Medulla oblongata (tissue), 1 donor: ENCODE measurements at regions not wholly inside any gene's neighbourhood (a gene's known extent, or its start where the extent isn't known, plus 50 kb on each side); places are given as distances from the start of the nearest gene placed in this dataset.

Source experiments
- DNase-seq: peaks from one replicate; pipeline ENCODE4 v3.0.0-alpha.2; 2015; ENCODE audit errors: extremely low spot score

- DNase-seq, result no peak
These were observed 179.6 kb upstream of the PHYHIPL start for GRCh38 chr10:58996866-58997265.

GRCh38 chr10:58998924-58999713, 177.3 kb upstream of the PHYHIPL start:
- peak; percentile 95 for DNase-seq

GRCh38 chr10:59000162-59000825, 176.1 kb upstream of the PHYHIPL start:
- DNase-seq, result no peak

- no peak for DNase-seq
These were observed 174.4 kb upstream of the PHYHIPL start for GRCh38 chr10:59002011-59002410.

- DNase-seq, result no peak
These were observed 173.2 kb upstream of the PHYHIPL start for GRCh38 chr10:59003203-59003602.

GRCh38 chr10:59004392-59004791, 172.1 kb upstream of the PHYHIPL start:
- no peak for DNase-seq

- peak; percentile 40 for DNase-seq
These were observed 169.7 kb upstream of the PHYHIPL start for GRCh38 chr10:59006511-59007306.

- no peak for DNase-seq
These were observed 169.0 kb upstream of the PHYHIPL start for GRCh38 chr10:59007307-59008025.

GRCh38 chr10:59008452-59008851, 168.0 kb upstream of the PHYHIPL start:
- DNase-seq, result peak; percentile 81

- no peak for DNase-seq
These were observed 164.3 kb upstream of the PHYHIPL start for GRCh38 chr10:59011972-59012632.

- DNase-seq, result no peak
These were observed 163.6 kb upstream of the PHYHIPL start for GRCh38 chr10:59012839-59013238.

- no peak for DNase-seq
These were observed 160.4 kb upstream of the PHYHIPL start for GRCh38 chr10:59016043-59016442.

GRCh38 chr10:59018977-59019376, 157.5 kb upstream of the PHYHIPL start:
- DNase-seq, result no peak

- peak; percentile 76 for DNase-seq
These were observed 156.8 kb upstream of the PHYHIPL start for GRCh38 chr10:59019603-59020002.

GRCh38 chr10:59020502-59020901, 155.9 kb upstream of the PHYHIPL start:
- no peak for DNase-seq

GRCh38 chr10:59025981-59026765, 150.3 kb upstream of the PHYHIPL start:
- no peak for DNase-seq

- DNase-seq, result no peak
These were observed 148.3 kb upstream of the PHYHIPL start for GRCh38 chr10:59027975-59028655.

- no peak for DNase-seq
These were observed 142.8 kb upstream of the PHYHIPL start for GRCh38 chr10:59033622-59034021.

- no peak for DNase-seq
These were observed 140.0 kb upstream of the PHYHIPL start for GRCh38 chr10:59036311-59037017.
